ENCODE measurements at regions not wholly inside any gene's neighbourhood (a gene's known extent, or its start where the extent isn't known, plus 50 kb on each side); places are given as distances from the start of the nearest gene placed in this dataset.

GRCh38 chr4:181645489-181645888, 597.7 kb upstream of the TENM3 start:
- WGBS, 2 experiments (ENCODE audit: extremely low coverage in 2 of 2, insufficient read length in 1 of 2): no CpG with 5 or more reads among the region's 2 CpGs
- DNase-seq: no peak
- ChIA-PET CTCF (no interaction called here), POLR2A (ENCODE audit: unreplicated experiment) (no interaction called here)
- Histone ChIP-seq H3K4ac (ENCODE audit: low read depth, low read length) (no peak overlapping the region), H4K91ac (ENCODE audit: insufficient read depth, low read depth, low read length) (no peak overlapping the region), H2BK5ac (ENCODE audit: low read depth, low read length, poor library complexity, severe bottlenecking) (no peak overlapping the region), H4K8ac (ENCODE audit: low read depth in 2 of 2, low read length in 2 of 2) (no peak overlapping the region), H3K4me2 (ENCODE audit: low read depth, low read length) (no peak overlapping the region), H3K9ac (ENCODE audit: low read depth, low read length) (no peak overlapping the region), H3K27ac (ENCODE audit: insufficient read depth, low read length) (no peak overlapping the region), H2BK20ac (ENCODE audit: low read depth, low read length) (no peak overlapping the region), H2BK15ac (ENCODE audit: low read depth, low read length) (no peak overlapping the region), H3K4me1 (ENCODE audit: control insufficient read depth, insufficient read depth, low read length) (peaks cover 4% of the 10 kb centered on the region; the same call in 1 of the 2 replicates), H3K4me3 (ENCODE audit: insufficient read depth, low read depth, low read length) (no peak overlapping the region), H3K9me1 (ENCODE audit: insufficient read depth, low read length) (no peaks in the 10 kb centered on the region), H3K36me3 (ENCODE audit: control insufficient read depth, insufficient read depth, low read length) (no peaks in the 10 kb centered on the region), H3K79me1 (ENCODE audit: low read depth in 1 of 2, low read length in 2 of 2) (no peaks in the 10 kb centered on the region), H3K18ac (ENCODE audit: low read depth, low read length) (no peak overlapping the region), H3K27me3 (ENCODE audit: control insufficient read depth, insufficient read depth, low read length) (no peaks in the 10 kb centered on the region), H4K20me1 (ENCODE audit: insufficient read depth, low read length) (no peaks in the 10 kb centered on the region), H2AK5ac (ENCODE audit: low read depth, low read length) (no peak overlapping the region), H3K23ac (ENCODE audit: low read depth, low read length) (no peak overlapping the region), H3K9me3 (ENCODE audit: control insufficient read depth, insufficient read depth, low read length) (no peaks in the 10 kb centered on the region), H4K5ac (ENCODE audit: low read depth, low read length) (no peak overlapping the region), H2AFZ (replicated peaks; ENCODE audit: low read length, poor library complexity) (no peak overlapping the region), H2BK120ac (ENCODE audit: low read depth, low read length) (no peak overlapping the region), H3K14ac (replicated peaks; ENCODE audit: low read depth, low read length) (no peak overlapping the region), H3K56ac (ENCODE audit: extremely low read depth, insufficient read depth, low read length) (no peak overlapping the region), H2AK9ac (replicated peaks; ENCODE audit: low read depth, low read length, poor library complexity) (no peak overlapping the region)
- intact Hi-C loops (cut with micrococcal nuclease) (no loop called here), in situ Hi-C loops (cut with MboI; ENCODE audit: low sequenced_read_pairs) (no loop called here), dilution Hi-C loops (cut with HindIII; ENCODE audit: low sequenced_read_pairs, unreplicated experiment) (no loop called here)
- no peak for TF ChIP-seq CTCF (conservative IDR thresholded peaks at IDR 0.05; ENCODE audit: low read depth, low read length)
- no peak for TF ChIP-seq RFX5 (IDR thresholded peaks at IDR 0.05; ENCODE audit: low read depth, low read length)
- no peak for TF ChIP-seq MAFK (IDR thresholded peaks at IDR 0.05; ENCODE audit: low read depth, low read length)
- no peak for TF ChIP-seq POLR2A (IDR thresholded peaks at IDR 0.05; ENCODE audit: low read depth, low read length)
- TF ChIP-seq NFE2L2 (IDR thresholded peaks at IDR 0.05; ENCODE audit: low read depth, low read length): no peak
- TF ChIP-seq USF2 (IDR thresholded peaks at IDR 0.05; ENCODE audit: low read depth, low read length): no peak
- TF ChIP-seq RAD21 (IDR thresholded peaks at IDR 0.05; ENCODE audit: low read length): no peak
- no peak for TF ChIP-seq MXI1 (IDR thresholded peaks at IDR 0.05; ENCODE audit: borderline replicate concordance, low read depth, low read length)
- TF ChIP-seq CEBPB (IDR thresholded peaks at IDR 0.05; ENCODE audit: low read depth, low read length): no peak
- no peak for TF ChIP-seq BHLHE40 (IDR thresholded peaks at IDR 0.05; ENCODE audit: low read depth, low read length)
- no peak for TF ChIP-seq RCOR1 (IDR thresholded peaks at IDR 0.05; ENCODE audit: insufficient replicate concordance, low read length)
- TF ChIP-seq SMC3 (IDR thresholded peaks at IDR 0.05; ENCODE audit: low read depth, low read length): no peak
- no peak for TF ChIP-seq ELK1 (IDR thresholded peaks at IDR 0.05; ENCODE audit: borderline replicate concordance, low read depth, low read length)
- TF ChIP-seq CHD1 (IDR thresholded peaks at IDR 0.05; ENCODE audit: low read depth, low read length): no peak
- TF ChIP-seq FOS (IDR thresholded peaks at IDR 0.05; ENCODE audit: low read depth, low read length): no peak
- TF ChIP-seq MAZ (IDR thresholded peaks at IDR 0.05; ENCODE audit: borderline replicate concordance, low read depth, low read length): no peak
- no TSS peak for BruUV-seq (replicated peaks)
- ATAC-seq (ENCODE audit: low read depth): no peak

Data from IMR-90 (cell line).